WERI-Rb-1 (cell line): ENCODE measurements at regions not wholly inside any gene's neighbourhood (a gene's known extent, or its start where the extent isn't known, plus 50 kb on each side); places are given as distances from the start of the nearest gene placed in this dataset.
"Not testable (repeated sequence)": the region's sequence is repeated elsewhere in the genome, so short reads cannot be mapped to it uniquely, and the experiment has no call there.

Experiments
- DNase-seq: peaks from one replicate; pipeline ENCODE4 v3.0.0-alpha.2; 2020
- H3K27ac ChIP-seq: fragments of 250-450 bp; sonication (Bioruptor Pico); 2 replicates; pipeline ENCODE4 v1.5.1; 2020; ENCODE audit warnings: mild to moderate bottlenecking, moderate library complexity
- H3K27me3 ChIP-seq: fragments of 250-450 bp; sonication (Bioruptor Pico); 2 replicates; pipeline ENCODE4 v1.5.1; 2021; ENCODE audit warnings: mild to moderate bottlenecking, low read depth, moderate library complexity; ENCODE audit not compliant: insufficient read depth, severe bottlenecking
- H3K36me3 ChIP-seq: fragments of 250-450 bp; sonication (Bioruptor Pico); 2 replicates; pipeline ENCODE4 v1.5.1; 2020; ENCODE audit warnings: mild to moderate bottlenecking, moderate library complexity
- H3K4me3 ChIP-seq: 2 replicates; pipeline ENCODE4 v1.5.1; 2011; ENCODE audit warnings: low read depth, mild to moderate bottlenecking, control low read depth, low read length
- H3K9me3 ChIP-seq: fragments of 250-450 bp; sonication (Bioruptor Pico); 2 replicates; pipeline ENCODE4 v1.5.1; 2021; ENCODE audit warnings: mild to moderate bottlenecking, moderate library complexity; ENCODE audit not compliant: severe bottlenecking
- CTCF ChIP-seq: IDR thresholded peaks from 2 replicates; pipeline ENCODE4 v1.5.1; 2011; ENCODE audit warnings: low read depth, mild to moderate bottlenecking, control low read depth, inconsistent platforms, low read length

- Histone ChIP-seq H3K27me3 (no peaks in the 10 kb centered on the region), H3K4me3 (no peak overlapping the region), H3K9me3 (no peaks in the 10 kb centered on the region), H3K36me3 (no peaks in the 10 kb centered on the region), H3K27ac (no peak overlapping the region)
- DNase-seq: no peak
- TF ChIP-seq CTCF: no peak
These were observed 179.2 kb upstream of the C14orf180 start for GRCh38 chr14:104400355-104400754.

GRCh38 chr14:104401785-104402184 lies 177.8 kb upstream of the C14orf180 start:
- no peak overlapping the region for H3K27ac ChIP-seq
- H3K36me3 ChIP-seq: no peaks in the 10 kb centered on the region
- DNase-seq: no peak
- H3K27me3 ChIP-seq: no peaks in the 10 kb centered on the region
- no peak overlapping the region for H3K4me3 ChIP-seq
- no peak for TF ChIP-seq CTCF
- H3K9me3 ChIP-seq: no peaks in the 10 kb centered on the region

- not testable (repeated sequence) for DNase-seq, H3K4me3 ChIP-seq, H3K27me3 ChIP-seq, H3K9me3 ChIP-seq, H3K36me3 ChIP-seq, H3K27ac ChIP-seq
These were observed 177.3 kb upstream of the C14orf180 start for GRCh38 chr14:104402303-104402702.

GRCh38 chr14:104403421-104404220 lies 175.9 kb upstream of the C14orf180 start:
- no peaks in the 10 kb centered on the region for H3K27me3 ChIP-seq
- no peak overlapping the region for H3K27ac ChIP-seq
- no peaks in the 10 kb centered on the region for H3K36me3 ChIP-seq
- DNase-seq: no peak
- H3K4me3 ChIP-seq: no peak overlapping the region
- no peak for TF ChIP-seq CTCF
- H3K9me3 ChIP-seq: no peaks in the 10 kb centered on the region

- Histone ChIP-seq H3K36me3 (no peaks in the 10 kb centered on the region), H3K27me3 (no peaks in the 10 kb centered on the region), H3K27ac (no peak overlapping the region), H3K4me3 (no peak overlapping the region), H3K9me3 (peaks cover 5% of the 10 kb centered on the region)
- DNase-seq: no peak
- no peak for TF ChIP-seq CTCF
These were observed 174.6 kb upstream of the C14orf180 start for GRCh38 chr14:104404922-104405321.

- Histone ChIP-seq H3K36me3 (no peaks in the 10 kb centered on the region), H3K4me3 (no peak overlapping the region), H3K27me3 (no peaks in the 10 kb centered on the region), H3K9me3 (peaks cover 5% of the 10 kb centered on the region), H3K27ac (no peak overlapping the region)
- no peak for DNase-seq
- no peak for TF ChIP-seq CTCF
These were observed 174.0 kb upstream of the C14orf180 start for GRCh38 chr14:104405360-104406226.
